ENCODE measurements at regions not wholly inside any gene's neighbourhood (a gene's known extent, or its start where the extent isn't known, plus 50 kb on each side); places are given as distances from the start of the nearest gene placed in this dataset.

DNA sequence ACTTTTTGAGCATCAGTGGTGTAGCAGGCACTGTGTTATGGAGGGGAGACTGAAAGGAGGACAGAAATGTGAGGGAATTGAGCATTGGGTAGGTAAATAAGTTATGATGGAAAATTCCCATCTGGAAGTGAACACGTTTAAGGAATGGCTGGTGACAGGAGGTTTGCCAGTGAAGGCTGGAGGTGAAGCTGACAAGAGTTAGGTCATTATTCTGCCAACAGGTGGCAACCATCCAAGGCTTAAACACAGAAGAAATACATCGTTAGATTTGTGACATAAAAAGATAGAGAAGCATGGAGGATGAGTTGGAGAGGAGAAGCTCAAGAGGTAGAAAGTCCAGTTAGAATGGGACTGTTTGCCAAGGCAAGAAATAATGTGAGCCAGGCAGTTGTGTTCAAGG, 455.3 kb upstream of the SGCD start (continued):
- TF ChIP-seq, protein P1, sequence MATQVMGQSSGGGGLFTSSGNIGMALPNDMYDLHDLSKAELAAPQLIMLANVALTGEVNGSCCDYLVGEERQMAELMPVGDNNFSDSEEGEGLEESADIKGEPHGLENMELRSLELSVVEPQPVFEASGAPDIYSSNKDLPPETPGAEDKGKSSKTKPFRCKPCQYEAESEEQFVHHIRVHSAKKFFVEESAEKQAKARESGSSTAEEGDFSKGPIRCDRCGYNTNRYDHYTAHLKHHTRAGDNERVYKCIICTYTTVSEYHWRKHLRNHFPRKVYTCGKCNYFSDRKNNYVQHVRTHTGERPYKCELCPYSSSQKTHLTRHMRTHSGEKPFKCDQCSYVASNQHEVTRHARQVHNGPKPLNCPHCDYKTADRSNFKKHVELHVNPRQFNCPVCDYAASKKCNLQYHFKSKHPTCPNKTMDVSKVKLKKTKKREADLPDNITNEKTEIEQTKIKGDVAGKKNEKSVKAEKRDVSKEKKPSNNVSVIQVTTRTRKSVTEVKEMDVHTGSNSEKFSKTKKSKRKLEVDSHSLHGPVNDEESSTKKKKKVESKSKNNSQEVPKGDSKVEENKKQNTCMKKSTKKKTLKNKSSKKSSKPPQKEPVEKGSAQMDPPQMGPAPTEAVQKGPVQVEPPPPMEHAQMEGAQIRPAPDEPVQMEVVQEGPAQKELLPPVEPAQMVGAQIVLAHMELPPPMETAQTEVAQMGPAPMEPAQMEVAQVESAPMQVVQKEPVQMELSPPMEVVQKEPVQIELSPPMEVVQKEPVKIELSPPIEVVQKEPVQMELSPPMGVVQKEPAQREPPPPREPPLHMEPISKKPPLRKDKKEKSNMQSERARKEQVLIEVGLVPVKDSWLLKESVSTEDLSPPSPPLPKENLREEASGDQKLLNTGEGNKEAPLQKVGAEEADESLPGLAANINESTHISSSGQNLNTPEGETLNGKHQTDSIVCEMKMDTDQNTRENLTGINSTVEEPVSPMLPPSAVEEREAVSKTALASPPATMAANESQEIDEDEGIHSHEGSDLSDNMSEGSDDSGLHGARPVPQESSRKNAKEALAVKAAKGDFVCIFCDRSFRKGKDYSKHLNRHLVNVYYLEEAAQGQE (IDR thresholded peaks at IDR 0.05): no peak
- TF ChIP-seq HDAC2 (IDR thresholded peaks at IDR 0.05) (no peak), JUNB (IDR thresholded peaks at IDR 0.05) (no peak), JUN (IDR thresholded peaks at IDR 0.05) (no peak), SREBF2 (IDR thresholded peaks at IDR 0.05) (no peak), POLR2AphosphoS2 (conservative IDR thresholded peaks at IDR 0.05; ENCODE audit: low read length) (no peak), CHD2 (IDR thresholded peaks at IDR 0.05; ENCODE audit: low read length, partially characterized antibody) (no peak)

DNA sequence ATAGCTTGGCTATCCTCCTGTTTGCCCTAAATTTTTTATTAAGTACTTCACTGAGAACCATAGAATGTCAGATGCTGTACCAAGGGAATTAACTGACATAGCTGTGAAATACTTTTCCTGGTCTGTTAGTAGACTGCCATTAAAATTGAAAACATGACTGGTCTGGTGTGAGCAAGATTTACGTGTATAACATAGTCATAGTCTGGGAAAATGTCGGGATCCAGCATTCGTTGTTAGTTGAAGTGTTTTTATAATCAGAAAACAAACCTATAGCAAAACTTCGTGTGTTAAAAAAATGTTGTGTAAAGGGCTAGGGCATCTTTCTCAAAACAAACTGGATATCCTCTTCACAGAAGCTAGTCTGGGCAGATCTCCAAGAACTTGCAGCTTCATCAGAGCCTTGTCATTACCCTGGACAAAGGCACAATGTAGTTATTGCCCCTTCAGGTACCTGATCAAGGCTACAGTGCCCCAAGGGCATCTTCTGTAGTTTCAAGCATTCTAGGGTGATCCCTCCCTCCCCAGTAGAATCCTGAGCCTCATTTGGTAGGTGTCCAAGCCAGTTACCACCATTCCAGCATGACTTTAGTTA, 454.2 kb upstream of the SGCD start:
- TF ChIP-seq GATA3 (IDR thresholded peaks at IDR 0.05; ENCODE audit: borderline replicate concordance): no peak
- TF ChIP-seq, protein P2, sequence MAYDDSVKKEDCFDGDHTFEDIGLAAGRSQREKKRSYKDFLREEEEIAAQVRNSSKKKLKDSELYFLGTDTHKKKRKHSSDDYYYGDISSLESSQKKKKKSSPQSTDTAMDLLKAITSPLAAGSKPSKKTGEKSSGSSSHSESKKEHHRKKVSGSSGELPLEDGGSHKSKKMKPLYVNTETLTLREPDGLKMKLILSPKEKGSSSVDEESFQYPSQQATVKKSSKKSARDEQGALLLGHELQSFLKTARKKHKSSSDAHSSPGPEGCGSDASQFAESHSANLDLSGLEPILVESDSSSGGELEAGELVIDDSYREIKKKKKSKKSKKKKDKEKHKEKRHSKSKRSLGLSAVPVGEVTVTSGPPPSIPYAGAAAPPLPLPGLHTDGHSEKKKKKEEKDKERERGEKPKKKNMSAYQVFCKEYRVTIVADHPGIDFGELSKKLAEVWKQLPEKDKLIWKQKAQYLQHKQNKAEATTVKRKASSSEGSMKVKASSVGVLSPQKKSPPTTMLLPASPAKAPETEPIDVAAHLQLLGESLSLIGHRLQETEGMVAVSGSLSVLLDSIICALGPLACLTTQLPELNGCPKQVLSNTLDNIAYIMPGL (CRISPR knock-in tag; IDR thresholded peaks at IDR 0.05; ENCODE audit: borderline replicate concordance): no peak
- TF ChIP-seq JUN (IDR thresholded peaks at IDR 0.05): no peak
- no peak for TF ChIP-seq EP300 (IDR thresholded peaks at IDR 0.05)
- no peak for TF ChIP-seq BHLHE40 (IDR thresholded peaks at IDR 0.05; ENCODE audit: low read depth, low read length)
- TF ChIP-seq, protein P3, sequence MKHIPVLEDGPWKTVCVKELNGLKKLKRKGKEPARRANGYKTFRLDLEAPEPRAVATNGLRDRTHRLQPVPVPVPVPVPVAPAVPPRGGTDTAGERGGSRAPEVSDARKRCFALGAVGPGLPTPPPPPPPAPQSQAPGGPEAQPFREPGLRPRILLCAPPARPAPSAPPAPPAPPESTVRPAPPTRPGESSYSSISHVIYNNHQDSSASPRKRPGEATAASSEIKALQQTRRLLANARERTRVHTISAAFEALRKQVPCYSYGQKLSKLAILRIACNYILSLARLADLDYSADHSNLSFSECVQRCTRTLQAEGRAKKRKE (CRISPR knock-in tag; IDR thresholded peaks at IDR 0.05; ENCODE audit: low read depth): no peak
- TF ChIP-seq FOSL2 (IDR thresholded peaks at IDR 0.05): no peak
- TF ChIP-seq FOSL2 (CRISPR knock-in tag; IDR thresholded peaks at IDR 0.05): no peak
- TF ChIP-seq MAZ (IDR thresholded peaks at IDR 0.05; ENCODE audit: borderline replicate concordance, low read depth, low read length): no peak
- TF ChIP-seq, protein P4, sequence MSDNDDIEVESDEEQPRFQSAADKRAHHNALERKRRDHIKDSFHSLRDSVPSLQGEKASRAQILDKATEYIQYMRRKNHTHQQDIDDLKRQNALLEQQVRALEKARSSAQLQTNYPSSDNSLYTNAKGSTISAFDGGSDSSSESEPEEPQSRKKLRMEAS (IDR thresholded peaks at IDR 0.05): no peak
- TF ChIP-seq, protein P5, sequence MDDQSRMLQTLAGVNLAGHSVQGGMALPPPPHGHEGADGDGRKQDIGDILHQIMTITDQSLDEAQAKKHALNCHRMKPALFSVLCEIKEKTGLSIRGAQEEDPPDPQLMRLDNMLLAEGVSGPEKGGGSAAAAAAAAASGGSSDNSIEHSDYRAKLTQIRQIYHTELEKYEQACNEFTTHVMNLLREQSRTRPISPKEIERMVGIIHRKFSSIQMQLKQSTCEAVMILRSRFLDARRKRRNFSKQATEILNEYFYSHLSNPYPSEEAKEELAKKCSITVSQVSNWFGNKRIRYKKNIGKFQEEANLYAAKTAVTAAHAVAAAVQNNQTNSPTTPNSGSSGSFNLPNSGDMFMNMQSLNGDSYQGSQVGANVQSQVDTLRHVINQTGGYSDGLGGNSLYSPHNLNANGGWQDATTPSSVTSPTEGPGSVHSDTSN (IDR thresholded peaks at IDR 0.05): no peak
- no peak for TF ChIP-seq ZC3H11A (IDR thresholded peaks at IDR 0.05)
- TF ChIP-seq, protein P6, sequence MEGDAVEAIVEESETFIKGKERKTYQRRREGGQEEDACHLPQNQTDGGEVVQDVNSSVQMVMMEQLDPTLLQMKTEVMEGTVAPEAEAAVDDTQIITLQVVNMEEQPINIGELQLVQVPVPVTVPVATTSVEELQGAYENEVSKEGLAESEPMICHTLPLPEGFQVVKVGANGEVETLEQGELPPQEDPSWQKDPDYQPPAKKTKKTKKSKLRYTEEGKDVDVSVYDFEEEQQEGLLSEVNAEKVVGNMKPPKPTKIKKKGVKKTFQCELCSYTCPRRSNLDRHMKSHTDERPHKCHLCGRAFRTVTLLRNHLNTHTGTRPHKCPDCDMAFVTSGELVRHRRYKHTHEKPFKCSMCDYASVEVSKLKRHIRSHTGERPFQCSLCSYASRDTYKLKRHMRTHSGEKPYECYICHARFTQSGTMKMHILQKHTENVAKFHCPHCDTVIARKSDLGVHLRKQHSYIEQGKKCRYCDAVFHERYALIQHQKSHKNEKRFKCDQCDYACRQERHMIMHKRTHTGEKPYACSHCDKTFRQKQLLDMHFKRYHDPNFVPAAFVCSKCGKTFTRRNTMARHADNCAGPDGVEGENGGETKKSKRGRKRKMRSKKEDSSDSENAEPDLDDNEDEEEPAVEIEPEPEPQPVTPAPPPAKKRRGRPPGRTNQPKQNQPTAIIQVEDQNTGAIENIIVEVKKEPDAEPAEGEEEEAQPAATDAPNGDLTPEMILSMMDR (IDR thresholded peaks at IDR 0.05): no peak
- TF ChIP-seq HOXB5 (CRISPR knock-in tag; IDR thresholded peaks at IDR 0.05): no peak
- TF ChIP-seq TFCP2L1 (CRISPR knock-in tag; IDR thresholded peaks at IDR 0.05): no peak
- TF ChIP-seq RFX5 (IDR thresholded peaks at IDR 0.05): no peak
- H3K4me1 ChIP-seq: peaks cover 3% of the 10 kb centered on the region; the same call in 1 of the 3 replicates
- no peak for ATAC-seq
- peak; percentile 65 for FAIRE-seq
- no peaks in the 10 kb centered on the region for H3K9me3 ChIP-seq
- POLR2A ChIA-PET: no interaction called here
- WGBS (ENCODE audit: missing lambda C conversion rate): 65% methylated on average over 4 of the region's 4 CpGs
- H3K4me3 ChIP-seq: no peak overlapping the region
- H3K4me2 ChIP-seq: no peak overlapping the region
- no peak overlapping the region for H3K27ac ChIP-seq
- DNase-seq (ENCODE audit: low read depth in 1 of 2, low spot score in 1 of 2): no peak
- CTCF ChIA-PET: no interaction called here

Measured in A549 (cell line).